ENCODE measurements at regions not wholly inside any gene's neighbourhood (a gene's known extent, or its start where the extent isn't known, plus 50 kb on each side); places are given as distances from the start of the nearest gene placed in this dataset.

DNA sequence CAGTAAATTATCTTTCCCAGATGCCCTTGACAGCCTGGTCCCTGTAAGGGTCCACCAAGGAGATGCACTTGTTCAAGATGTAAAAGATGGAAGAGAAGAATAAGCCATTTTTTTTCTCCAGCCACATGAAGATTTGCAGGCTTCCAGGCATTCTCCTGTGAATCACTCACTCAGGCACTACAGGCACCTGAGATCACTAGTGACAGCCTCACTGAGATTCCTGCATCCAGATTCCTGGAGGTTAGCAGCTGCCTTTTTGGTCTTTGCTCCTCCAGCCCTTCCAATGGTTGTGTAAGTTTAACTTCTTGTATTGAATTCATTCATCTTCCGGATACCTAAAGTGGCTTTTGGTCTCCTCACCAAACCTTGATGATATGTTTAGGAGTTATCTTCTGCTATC, 630.2 kb upstream of the CADM1 start:
- TF ChIP-seq, protein P1, sequence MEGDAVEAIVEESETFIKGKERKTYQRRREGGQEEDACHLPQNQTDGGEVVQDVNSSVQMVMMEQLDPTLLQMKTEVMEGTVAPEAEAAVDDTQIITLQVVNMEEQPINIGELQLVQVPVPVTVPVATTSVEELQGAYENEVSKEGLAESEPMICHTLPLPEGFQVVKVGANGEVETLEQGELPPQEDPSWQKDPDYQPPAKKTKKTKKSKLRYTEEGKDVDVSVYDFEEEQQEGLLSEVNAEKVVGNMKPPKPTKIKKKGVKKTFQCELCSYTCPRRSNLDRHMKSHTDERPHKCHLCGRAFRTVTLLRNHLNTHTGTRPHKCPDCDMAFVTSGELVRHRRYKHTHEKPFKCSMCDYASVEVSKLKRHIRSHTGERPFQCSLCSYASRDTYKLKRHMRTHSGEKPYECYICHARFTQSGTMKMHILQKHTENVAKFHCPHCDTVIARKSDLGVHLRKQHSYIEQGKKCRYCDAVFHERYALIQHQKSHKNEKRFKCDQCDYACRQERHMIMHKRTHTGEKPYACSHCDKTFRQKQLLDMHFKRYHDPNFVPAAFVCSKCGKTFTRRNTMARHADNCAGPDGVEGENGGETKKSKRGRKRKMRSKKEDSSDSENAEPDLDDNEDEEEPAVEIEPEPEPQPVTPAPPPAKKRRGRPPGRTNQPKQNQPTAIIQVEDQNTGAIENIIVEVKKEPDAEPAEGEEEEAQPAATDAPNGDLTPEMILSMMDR (IDR thresholded peaks at IDR 0.05): no peak

DNA sequence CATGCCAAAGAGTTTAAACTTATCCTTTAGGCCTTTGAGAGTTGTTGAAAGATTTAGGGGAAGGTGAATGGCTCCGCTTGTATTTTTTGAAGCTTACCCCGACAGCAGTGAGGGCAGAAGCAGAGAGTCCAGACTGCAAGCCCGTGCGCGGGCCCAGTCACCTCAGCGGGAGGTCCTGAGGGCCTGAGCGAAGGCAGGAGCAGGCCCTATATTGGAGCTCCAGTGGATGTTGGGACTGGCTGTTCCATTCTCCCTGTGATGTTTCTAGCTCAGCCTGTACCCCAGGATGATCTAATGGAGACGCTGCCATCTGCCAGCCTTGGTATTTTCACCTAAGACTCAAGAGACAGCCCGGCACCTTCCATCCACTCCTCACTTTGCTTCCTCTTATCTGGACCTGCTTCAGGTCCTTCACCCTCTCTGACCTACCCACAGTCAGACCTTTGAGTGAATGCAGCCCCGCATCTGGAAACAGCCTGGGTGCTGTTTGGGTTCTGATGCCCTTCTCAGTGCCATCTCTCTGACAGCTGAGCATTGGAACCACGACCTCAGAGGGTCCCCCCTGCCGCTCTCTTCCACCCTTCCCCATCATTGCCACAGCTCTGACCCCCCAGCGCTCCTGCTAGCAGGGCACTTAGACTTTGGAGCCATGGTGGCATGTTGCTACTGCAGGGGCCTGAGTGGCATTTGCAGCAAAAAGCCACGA, 628.2 kb upstream of the CADM1 start:
- TF ChIP-seq, protein P1 (IDR thresholded peaks at IDR 0.05): no peak

DNA sequence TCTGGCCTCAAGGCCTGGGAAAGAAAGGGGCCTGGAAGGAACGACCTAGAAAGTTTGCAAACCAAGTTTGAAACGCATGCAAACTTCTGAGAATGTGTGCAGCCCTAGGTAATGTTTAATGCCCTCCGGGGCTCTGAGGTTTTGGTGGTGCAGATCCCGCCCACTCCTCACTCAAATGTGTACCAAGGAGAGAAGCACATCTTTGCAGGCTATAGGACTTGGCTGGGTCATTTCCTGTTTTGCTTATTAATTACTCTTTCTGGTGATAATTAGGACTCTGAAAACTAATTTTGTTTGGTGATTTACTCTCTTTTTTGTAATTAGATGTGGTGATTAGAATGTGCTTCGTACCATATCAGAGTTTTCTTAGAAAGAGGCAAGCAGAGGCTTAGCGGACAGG, 625.9 kb upstream of the CADM1 start:
- TF ChIP-seq, protein P1 (IDR thresholded peaks at IDR 0.05): no peak

DNA sequence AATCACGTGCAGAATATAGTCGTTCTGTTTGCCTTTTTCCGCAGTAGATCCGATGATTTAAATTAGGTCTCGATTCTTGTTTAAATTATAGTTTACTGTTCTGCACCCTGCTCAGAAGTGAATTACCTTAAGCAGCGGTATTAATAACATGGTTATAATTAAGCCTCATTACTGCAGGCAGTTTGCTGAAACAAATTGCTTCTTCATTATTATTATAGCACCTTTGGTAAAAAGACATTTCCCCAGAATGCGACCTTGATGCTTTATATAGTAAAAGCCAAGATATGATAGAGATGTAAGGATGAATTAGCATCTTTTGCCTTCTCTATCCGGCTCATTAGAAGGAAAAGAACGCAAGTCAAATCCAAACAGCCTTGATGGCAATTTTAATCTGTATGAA, 625.2 kb upstream of the CADM1 start:
- TF ChIP-seq, protein P1 (IDR thresholded peaks at IDR 0.05): no peak

DNA sequence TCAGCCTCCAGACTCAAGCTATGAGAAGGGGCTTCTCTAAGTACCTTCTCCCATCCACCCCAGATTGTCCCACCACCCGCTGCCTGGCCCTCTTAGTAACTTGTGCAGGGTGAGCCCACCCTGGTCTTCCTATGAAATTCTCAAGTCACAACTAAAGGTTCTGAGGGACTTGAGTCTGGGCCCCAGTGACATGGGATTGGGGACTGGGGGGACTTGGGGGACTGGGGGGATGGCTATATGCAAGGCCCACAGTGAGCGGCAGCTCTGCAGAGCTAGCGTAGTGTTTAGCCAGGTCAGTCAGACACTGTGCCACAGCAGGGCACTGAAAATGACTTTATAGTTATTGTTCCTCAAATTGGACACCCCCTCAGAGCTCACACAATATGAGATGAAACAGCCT, 622.3 kb upstream of the CADM1 start:
- TF ChIP-seq, protein P1 (IDR thresholded peaks at IDR 0.05): no peak

DNA sequence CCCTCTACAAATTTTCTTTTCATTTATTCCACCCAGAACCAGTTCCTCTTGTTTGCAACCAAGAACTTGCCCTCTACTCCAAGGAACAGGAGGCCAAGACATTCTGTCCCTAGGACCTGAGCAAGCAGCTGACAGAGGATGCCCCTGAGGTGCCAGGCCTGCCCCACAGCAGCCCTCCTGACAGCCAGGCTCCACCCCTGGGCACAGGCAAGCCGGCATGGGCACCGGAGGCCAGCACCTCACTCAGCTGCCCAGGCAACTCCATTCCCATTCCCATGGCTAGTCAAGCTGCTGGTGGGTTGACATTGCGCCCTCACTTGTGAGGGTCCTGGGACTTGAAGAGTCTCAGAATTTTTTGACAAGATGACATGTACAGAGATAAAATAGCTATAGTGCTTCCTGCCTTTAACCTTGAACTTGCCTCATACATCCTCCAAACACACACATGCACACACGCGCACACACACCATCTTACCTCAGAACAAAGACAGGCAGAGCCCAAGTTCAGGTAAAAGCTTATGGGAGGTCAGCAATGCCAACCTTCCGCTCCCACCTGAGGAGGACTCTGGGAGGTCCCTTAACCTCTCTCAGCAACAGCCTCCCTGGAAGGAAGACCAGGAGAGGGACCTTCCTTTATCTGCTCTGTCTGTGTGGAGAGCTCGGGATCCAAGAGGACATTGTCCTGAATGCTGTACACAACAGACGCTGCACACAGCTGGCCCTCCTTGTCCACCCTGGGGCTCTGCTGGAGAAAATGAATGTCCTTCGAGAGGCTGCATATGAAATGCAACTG, 620.9 kb upstream of the CADM1 start:
- TF ChIP-seq, protein P1 (IDR thresholded peaks at IDR 0.05): no peak

DNA sequence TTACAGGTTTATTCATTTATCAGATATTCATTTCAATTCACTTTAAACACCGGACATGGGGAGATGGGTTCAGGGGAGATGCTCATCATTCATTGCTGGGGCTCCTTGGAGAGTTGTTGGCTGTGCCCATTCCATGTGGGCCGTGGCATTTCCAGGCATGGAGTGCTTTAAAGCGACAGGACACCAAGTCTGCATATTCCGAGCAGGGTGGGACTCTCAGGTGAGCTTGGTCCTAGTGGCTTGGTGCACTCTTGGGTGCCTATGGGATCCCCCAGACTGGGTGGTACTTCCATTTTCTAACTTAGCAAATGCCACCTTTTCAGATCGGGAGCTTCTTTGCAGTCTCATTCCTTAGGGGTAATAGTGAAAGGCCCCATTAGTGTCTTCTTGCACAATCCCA, 619.5 kb upstream of the CADM1 start:
- TF ChIP-seq, protein P1 (IDR thresholded peaks at IDR 0.05): no peak

All from LNCAP (cell line).